Testis (tissue), 2 donors: ENCODE measurements at regions not wholly inside any gene's neighbourhood (a gene's known extent, or its start where the extent isn't known, plus 50 kb on each side); places are given as distances from the start of the nearest gene placed in this dataset.

Experiments used
- POLR2A ChIP-seq: fragments of 450-650 bp; IDR thresholded peaks from one replicate; pipeline ENCODE4 v1.6.1; 2017; ENCODE audit warnings: antibody characterized with exemption, mild to moderate bottlenecking, moderate library complexity
- TF ChIP-seq, protein P1 (sequence below), 3 experiments: fragments of 450-650 bp in 2 of 3; fragments of 200-600 bp in 1 of 3; sonication (generic) in 1 of 3; IDR thresholded peaks; one replicate each; pipeline ENCODE4 v1.5.1; 2016 to 2019; ENCODE audit warnings: antibody characterized with exemption in 3 of 3, mild to moderate bottlenecking in 2 of 3, moderate library complexity in 1 of 3

DNA sequence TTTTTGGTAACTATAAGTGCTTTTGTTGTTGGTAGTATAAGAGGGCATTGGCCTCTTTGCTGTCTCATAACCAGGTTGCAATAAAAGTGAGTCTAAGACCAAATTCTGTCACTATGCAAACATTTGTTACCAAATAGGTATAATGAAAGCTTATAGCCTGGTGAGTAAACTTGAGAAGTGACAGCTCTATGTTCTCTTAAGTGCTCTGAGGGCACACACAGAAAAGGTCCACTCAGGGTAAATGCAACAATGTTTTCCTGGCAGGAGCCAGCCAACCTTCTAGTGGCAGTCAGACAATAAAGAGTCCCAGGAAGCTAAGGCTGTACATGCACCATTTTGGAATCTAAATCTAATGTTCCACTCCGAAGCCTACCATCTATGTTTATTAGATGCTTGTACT, 262.1 kb upstream of the TGFBR2 start:
- TF ChIP-seq, protein P1, sequence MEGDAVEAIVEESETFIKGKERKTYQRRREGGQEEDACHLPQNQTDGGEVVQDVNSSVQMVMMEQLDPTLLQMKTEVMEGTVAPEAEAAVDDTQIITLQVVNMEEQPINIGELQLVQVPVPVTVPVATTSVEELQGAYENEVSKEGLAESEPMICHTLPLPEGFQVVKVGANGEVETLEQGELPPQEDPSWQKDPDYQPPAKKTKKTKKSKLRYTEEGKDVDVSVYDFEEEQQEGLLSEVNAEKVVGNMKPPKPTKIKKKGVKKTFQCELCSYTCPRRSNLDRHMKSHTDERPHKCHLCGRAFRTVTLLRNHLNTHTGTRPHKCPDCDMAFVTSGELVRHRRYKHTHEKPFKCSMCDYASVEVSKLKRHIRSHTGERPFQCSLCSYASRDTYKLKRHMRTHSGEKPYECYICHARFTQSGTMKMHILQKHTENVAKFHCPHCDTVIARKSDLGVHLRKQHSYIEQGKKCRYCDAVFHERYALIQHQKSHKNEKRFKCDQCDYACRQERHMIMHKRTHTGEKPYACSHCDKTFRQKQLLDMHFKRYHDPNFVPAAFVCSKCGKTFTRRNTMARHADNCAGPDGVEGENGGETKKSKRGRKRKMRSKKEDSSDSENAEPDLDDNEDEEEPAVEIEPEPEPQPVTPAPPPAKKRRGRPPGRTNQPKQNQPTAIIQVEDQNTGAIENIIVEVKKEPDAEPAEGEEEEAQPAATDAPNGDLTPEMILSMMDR (IDR thresholded peaks at IDR 0.05): no peak
- no peak for TF ChIP-seq POLR2A
